ENCODE measurements at regions not wholly inside any gene's neighbourhood (a gene's known extent, or its start where the extent isn't known, plus 50 kb on each side); places are given as distances from the start of the nearest gene placed in this dataset.

DNA sequence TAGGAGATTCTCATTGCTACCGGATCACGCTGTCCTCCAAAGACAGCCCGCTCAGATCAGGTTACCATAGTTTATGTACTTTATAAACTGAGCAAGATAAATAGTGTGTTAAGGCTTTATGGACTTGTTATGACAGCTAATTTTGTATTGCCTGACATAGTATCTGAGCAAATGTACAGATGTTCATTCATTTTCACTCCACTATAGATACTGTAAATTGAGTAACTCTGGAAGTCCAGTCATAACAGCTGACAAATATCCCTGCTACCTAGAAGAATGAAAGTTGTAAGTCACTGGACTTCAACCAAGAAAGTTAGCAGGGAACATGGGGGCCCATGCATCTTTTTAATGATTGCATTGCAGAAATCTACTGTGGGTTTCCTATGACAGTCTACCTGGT, 292.4 kb upstream of the ADAMTS16 start:
- TF ChIP-seq, protein P1, sequence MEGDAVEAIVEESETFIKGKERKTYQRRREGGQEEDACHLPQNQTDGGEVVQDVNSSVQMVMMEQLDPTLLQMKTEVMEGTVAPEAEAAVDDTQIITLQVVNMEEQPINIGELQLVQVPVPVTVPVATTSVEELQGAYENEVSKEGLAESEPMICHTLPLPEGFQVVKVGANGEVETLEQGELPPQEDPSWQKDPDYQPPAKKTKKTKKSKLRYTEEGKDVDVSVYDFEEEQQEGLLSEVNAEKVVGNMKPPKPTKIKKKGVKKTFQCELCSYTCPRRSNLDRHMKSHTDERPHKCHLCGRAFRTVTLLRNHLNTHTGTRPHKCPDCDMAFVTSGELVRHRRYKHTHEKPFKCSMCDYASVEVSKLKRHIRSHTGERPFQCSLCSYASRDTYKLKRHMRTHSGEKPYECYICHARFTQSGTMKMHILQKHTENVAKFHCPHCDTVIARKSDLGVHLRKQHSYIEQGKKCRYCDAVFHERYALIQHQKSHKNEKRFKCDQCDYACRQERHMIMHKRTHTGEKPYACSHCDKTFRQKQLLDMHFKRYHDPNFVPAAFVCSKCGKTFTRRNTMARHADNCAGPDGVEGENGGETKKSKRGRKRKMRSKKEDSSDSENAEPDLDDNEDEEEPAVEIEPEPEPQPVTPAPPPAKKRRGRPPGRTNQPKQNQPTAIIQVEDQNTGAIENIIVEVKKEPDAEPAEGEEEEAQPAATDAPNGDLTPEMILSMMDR (IDR thresholded peaks at IDR 0.05), result no peak
- no peak for TF ChIP-seq EZH2 (IDR thresholded peaks at IDR 0.05; ENCODE audit: borderline replicate concordance, insufficient read depth, low read depth, low read length, poor library complexity, severe bottlenecking)
